ENCODE measurements at regions not wholly inside any gene's neighbourhood (a gene's known extent, or its start where the extent isn't known, plus 50 kb on each side); places are given as distances from the start of the nearest gene placed in this dataset.

- TF ChIP-seq CTCF (IDR thresholded peaks at IDR 0.05) (no peak), POLR2A (IDR thresholded peaks at IDR 0.05) (no peak), POLR2AphosphoS5 (IDR thresholded peaks at IDR 0.05; ENCODE audit: insufficient read depth in 1 of 2, low read depth in 1 of 2) (no peak)
- no peaks in the 10 kb centered on the region for H3K9me3 ChIP-seq
- H3K27ac ChIP-seq = no peak overlapping the region
- intact Hi-C loops (cut with DNase I) = no loop called here
- no peak overlapping the region for H3K4me3 ChIP-seq
- H3K36me3 ChIP-seq = no peaks in the 10 kb centered on the region
- no peaks in the 10 kb centered on the region for H3K4me1 ChIP-seq
- H3K27me3 ChIP-seq = no peaks in the 10 kb centered on the region
- DNase-seq (ENCODE audit: extremely low spot score in 2 of 2) = no peak
These were observed 97.3 kb downstream of the HS1BP3 start for GRCh38 chr2:20553580-20553979.

GRCh38 chr2:20555954-20556353 is 94.9 kb downstream of the HS1BP3 start:
- H3K4me1 ChIP-seq = no peaks in the 10 kb centered on the region
- DNase-seq (ENCODE audit: extremely low spot score in 2 of 2) = no peak
- intact Hi-C loops (cut with DNase I) = no loop called here
- TF ChIP-seq CTCF (IDR thresholded peaks at IDR 0.05) (no peak), POLR2AphosphoS5 (IDR thresholded peaks at IDR 0.05; ENCODE audit: insufficient read depth in 1 of 2, low read depth in 1 of 2) (no peak), POLR2A (IDR thresholded peaks at IDR 0.05) (no peak)
- H3K27me3 ChIP-seq = no peaks in the 10 kb centered on the region
- H3K9me3 ChIP-seq = no peaks in the 10 kb centered on the region
- H3K4me3 ChIP-seq = no peak overlapping the region
- H3K27ac ChIP-seq = no peak overlapping the region
- H3K36me3 ChIP-seq = no peaks in the 10 kb centered on the region

- peaks cover 8% of the 10 kb centered on the region for H3K4me1 ChIP-seq
- no peak overlapping the region for H3K27ac ChIP-seq
- intact Hi-C loops (cut with DNase I) = no loop called here
- H3K4me3 ChIP-seq = no peak overlapping the region
- TF ChIP-seq POLR2AphosphoS5 (IDR thresholded peaks at IDR 0.05; ENCODE audit: insufficient read depth in 1 of 2, low read depth in 1 of 2) = no peak
- no peak for TF ChIP-seq POLR2A (IDR thresholded peaks at IDR 0.05)
- TF ChIP-seq CTCF (IDR thresholded peaks at IDR 0.05) = no peak
- H3K36me3 ChIP-seq = no peaks in the 10 kb centered on the region
- no peak for DNase-seq (ENCODE audit: extremely low spot score in 2 of 2)
- H3K27me3 ChIP-seq = no peaks in the 10 kb centered on the region
- no peaks in the 10 kb centered on the region for H3K9me3 ChIP-seq
These were observed 94.1 kb downstream of the HS1BP3 start for GRCh38 chr2:20556756-20557155.

GRCh38 chr2:20557226-20557625 is 93.7 kb downstream of the HS1BP3 start:
- no peak overlapping the region for H3K4me3 ChIP-seq
- no peaks in the 10 kb centered on the region for H3K9me3 ChIP-seq
- DNase-seq (ENCODE audit: extremely low spot score in 2 of 2) = no peak
- TF ChIP-seq CTCF (IDR thresholded peaks at IDR 0.05) (no peak), POLR2AphosphoS5 (IDR thresholded peaks at IDR 0.05; ENCODE audit: insufficient read depth in 1 of 2, low read depth in 1 of 2) (no peak), POLR2A (IDR thresholded peaks at IDR 0.05) (no peak)
- intact Hi-C loops (cut with DNase I) = no loop called here
- H3K27me3 ChIP-seq = no peaks in the 10 kb centered on the region
- H3K4me1 ChIP-seq = peaks cover 10% of the 10 kb centered on the region
- H3K36me3 ChIP-seq = no peaks in the 10 kb centered on the region
- no peak overlapping the region for H3K27ac ChIP-seq

GRCh38 chr2:20557635-20558034 is 93.3 kb downstream of the HS1BP3 start:
- no peaks in the 10 kb centered on the region for H3K36me3 ChIP-seq
- no peaks in the 10 kb centered on the region for H3K9me3 ChIP-seq
- no peaks in the 10 kb centered on the region for H3K27me3 ChIP-seq
- peaks cover 10% of the 10 kb centered on the region for H3K4me1 ChIP-seq
- TF ChIP-seq POLR2A (IDR thresholded peaks at IDR 0.05) (no peak), POLR2AphosphoS5 (IDR thresholded peaks at IDR 0.05; ENCODE audit: insufficient read depth in 1 of 2, low read depth in 1 of 2) (no peak), CTCF (IDR thresholded peaks at IDR 0.05) (no peak)
- intact Hi-C loops (cut with DNase I) = no loop called here
- no peak overlapping the region for H3K27ac ChIP-seq
- no peak overlapping the region for H3K4me3 ChIP-seq
- DNase-seq (ENCODE audit: extremely low spot score in 2 of 2) = no peak

All from vagina (tissue), 2 donors.